GM19025 (cell line): ENCODE measurements at regions not wholly inside any gene's neighbourhood (a gene's known extent, or its start where the extent isn't known, plus 50 kb on each side); places are given as distances from the start of the nearest gene placed in this dataset.

ENCODE experiments used
- ATAC-seq: cut with Tn5 transposase; IDR thresholded peaks from one replicate; pipeline ENCODE4 v1.9.1; 2021; ENCODE audit warnings: mild to moderate bottlenecking, low read depth, moderate library complexity; ENCODE audit not compliant: unreplicated experiment

DNA sequence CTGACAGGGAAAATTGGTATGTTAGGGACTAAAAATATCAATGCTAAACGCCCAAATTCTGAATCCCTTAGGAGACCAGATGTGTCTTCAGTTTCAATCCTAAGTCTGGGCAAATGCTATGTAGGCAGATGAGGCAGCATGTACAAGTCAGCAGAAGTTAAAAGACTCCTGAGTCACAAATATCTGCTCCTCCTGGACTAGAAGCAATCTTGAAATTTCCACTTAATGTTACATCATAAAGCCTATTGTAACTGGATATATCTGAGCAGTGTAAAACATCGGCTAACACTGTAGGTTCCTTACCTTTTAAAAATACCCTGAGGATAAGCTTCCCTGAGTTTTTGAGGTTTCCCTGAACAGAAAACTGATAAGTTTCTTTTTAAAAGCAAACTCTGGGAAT, 1087.6 kb upstream of the PIK3C3 start:
- no peak for ATAC-seq

GRCh38 chr18:40866968-40867367, 1088.1 kb upstream of the PIK3C3 start:
- ATAC-seq, result no peak

DNA sequence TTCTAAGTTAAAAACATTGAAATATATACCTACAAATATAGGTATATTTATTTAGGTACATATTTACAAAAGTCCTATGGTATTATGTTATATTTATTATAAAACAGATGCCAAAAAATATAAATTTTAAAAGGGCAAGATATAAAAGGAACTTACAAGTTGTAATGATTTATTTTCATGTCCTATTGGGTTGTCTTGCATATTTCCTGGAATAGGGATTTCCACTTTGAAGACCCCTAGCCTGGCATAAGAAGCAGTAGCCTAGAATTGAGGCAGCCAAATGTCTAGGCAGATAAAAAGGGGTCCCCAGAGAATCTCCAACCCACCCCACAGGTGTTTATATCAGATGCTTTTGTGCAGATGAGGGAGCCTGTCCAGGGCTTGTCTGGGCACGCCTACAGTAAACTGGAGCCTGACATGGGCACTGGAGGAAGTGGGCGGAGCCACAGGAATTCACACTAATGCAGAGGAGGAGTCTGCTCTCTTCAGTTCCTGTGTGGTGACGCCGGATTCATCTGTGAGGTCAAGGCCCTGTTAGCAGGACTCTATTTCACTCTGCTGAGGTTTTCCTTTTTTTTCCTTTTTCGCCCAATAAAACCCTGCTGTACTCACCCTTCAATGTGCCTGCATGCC, 1088.9 kb upstream of the PIK3C3 start:
- no peak for ATAC-seq

DNA sequence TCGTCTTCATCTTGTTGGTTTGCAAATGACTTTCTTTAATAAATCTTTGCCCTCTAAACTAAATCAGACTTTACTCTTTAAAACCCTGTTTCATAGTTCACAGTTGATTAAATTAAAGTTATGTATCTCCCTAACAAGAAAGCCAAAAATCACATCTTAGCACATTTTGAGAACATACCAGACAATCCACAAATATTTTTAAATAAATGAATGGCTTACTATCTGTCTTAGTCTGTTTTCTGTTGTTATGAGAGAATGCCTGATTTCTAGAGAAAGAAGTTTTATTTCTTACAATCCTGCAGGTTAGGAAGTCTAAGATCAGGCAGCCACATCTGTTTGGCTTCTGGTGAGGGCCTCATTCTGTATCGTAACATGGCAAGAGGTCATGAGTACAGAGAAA, 1090.2 kb upstream of the PIK3C3 start:
- no peak for ATAC-seq

DNA sequence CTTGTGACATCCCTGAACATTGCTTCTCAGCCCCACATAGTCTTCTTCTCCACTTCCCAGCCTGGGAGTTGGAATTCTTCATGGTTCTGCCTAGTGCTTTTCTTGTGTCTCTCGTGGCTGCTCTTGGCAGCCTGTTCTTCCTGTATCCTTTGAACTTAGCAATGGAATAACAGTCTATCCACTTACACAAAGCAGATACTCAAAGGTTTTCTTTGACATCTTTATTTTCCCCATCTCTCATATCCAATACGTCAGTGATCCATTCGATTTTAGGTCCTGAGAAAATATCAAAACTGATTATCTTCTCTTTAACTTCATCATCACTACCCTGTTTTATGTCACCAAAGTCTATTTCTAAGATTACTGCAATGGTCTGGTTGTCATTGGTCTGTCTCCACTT, 1091.2 kb upstream of the PIK3C3 start:
- ATAC-seq, result no peak

- ATAC-seq, result no peak
Observed at GRCh38 chr18:40860189-40860588, 1094.8 kb upstream of the PIK3C3 start.

DNA sequence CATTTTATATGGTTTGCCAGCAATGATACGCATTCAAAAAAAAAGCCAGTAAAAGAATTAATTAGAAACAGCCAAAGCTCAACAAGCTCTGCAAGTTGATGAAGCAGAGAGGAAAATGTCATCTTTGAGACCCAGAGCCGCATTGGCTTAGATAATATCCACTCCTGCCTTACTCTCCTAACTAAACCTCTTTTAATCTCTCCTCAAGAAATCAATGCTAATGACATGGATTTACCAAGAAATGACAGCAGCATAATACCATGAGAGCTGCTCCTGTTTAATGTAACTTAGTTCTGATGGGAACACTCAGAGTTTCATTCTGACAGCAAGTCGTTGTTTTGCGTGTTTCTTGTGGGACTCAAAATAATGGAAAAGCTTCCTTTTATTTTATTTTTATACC, 1099.4 kb upstream of the PIK3C3 start:
- no peak for ATAC-seq

DNA sequence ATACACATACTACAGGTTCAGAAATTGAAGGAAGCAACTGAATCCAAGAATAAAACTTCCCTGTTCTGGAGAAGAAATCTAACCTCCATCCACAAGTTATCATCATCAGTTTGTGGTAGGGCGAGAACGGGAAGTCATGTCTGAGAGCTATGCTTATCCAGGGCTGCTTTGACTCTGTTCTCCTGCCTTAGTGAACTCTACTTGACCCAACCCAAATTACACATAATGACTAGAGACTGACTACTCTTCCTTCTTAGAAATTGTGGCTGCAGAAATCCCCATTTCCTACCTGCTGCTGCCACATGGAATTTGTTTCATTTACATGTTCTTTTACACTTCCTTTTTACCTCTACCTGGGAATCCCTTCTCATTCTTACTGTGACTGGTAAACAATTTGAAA, 1102.6 kb upstream of the PIK3C3 start:
- ATAC-seq, result no peak

DNA sequence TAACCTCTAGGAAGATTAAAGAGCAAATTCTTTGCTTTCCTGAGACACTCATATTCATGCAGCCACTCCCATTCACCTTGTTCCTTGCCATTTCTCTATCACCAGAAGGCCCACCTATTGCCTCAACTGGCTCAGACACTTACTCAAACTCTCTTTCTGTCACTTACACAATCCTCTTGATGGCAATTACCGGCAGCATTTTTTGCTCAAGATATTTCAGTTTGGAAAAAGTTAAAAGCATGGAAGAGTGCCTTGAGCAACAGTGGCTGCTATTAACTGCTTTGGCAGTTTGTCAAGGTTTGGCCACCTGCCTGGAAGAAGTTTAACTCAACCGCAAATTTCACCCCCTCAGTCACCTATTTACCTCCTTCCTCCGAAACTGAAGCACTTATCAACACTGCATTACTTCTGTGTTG, 1104.0 kb upstream of the PIK3C3 start:
- ATAC-seq, result no peak

DNA sequence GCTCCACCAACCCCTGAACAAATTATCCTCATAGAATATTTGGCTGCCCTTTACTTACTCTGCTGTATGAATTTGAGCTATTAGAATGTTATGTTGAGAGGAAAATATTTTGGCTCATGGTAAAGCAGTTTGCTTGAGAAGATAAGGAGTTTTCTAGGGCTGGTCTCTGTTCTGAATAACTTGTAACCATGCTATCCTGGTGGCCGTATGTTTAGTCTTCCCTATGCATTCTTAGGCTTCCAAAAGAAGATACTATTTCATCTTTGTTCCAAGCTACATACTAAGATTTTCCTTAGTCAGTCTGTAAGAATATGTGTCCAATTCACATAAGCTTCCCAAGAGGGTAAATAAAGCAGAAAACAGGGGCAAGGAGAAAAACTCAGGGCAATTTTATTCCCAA, 1105.1 kb upstream of the PIK3C3 start:
- no peak for ATAC-seq

- ATAC-seq, result no peak
Observed at GRCh38 chr18:40841467-40841866, 1113.6 kb upstream of the PIK3C3 start.

GRCh38 chr18:40841063-40841462, 1114.0 kb upstream of the PIK3C3 start:
- no peak for ATAC-seq

GRCh38 chr18:40832362-40832761, 1122.7 kb upstream of the PIK3C3 start:
- ATAC-seq, result no peak

DNA sequence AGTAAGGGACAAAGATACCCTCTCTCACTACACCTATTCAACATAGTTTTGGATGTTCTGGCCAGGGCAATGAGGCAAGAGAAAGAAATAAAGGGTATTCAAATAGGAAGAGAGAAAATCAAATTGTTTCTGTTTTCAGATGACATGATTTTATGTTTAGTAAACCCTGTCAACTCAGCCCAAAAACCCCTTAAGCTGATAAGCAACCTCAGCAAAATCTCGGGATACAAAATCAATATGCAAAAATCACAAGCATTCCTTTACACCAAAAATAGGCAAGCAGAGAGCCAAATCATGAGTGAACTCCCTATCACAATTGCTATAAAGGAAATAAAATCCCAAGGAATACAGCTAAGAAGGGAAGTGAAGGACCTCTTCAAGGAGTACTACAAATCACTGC, 1130.7 kb upstream of the PIK3C3 start:
- no peak for ATAC-seq

DNA sequence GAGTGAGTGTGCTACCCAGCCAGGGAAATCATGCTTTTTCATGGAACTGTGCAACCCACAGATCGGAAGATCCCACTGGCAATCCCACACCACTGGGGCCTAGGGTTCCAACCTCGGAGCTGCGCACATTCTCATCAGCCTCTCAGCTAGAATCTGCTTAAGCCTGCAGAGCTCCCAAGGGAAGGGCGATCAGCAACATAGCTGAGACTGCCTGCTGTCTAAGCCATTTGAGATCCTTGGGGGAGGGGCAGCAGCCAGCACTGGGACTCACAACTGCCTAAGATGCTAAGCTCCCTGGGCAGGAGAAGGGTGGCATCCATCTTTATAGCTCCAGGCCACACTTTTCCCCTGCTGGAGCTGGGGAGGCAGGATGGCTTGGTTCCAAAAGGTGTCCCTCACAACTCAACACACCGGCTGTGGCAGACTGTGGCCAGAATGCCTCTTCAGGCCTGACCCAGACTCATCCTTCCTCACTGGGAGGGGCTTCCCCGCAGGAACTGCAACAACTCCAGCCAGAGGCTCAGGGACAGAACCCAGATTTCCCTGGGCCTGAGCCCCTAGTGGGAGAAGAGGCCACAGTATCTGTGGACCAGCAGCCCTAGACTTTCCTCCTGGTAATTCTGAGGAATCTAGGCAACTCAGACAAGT, 1133.3 kb upstream of the PIK3C3 start:
- ATAC-seq, result no peak

DNA sequence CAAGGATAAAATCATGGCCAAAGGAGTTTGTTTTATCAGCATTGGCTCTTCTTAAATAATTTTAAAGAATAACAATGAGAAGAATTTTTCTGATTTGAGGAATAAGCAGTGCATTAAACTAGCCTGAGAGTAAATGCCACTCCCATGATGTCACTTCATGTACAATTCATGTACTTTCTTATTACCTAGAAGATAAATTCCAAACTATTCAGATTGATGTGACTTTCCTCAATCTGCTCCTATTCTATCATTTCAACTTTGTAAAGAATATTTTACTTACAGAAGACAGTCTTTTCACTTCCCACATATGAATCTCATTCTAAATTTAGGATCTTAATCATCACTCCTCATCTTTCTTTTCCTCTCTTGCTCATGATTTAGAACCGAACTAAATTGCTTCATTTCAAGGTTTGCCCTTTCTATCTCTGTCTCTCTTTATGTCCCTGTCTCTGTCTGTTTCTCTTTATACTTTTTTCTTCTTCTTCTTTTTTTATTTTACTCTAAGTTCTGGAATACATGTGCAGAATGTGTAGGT, 1142.0 kb upstream of the PIK3C3 start:
- ATAC-seq, result no peak

- no peak for ATAC-seq
Observed at GRCh38 chr18:40810372-40810771, 1144.7 kb upstream of the PIK3C3 start.

- no peak for ATAC-seq
Observed at GRCh38 chr18:40789286-40789685, 1165.7 kb upstream of the PIK3C3 start.

- no peak for ATAC-seq
Observed at GRCh38 chr18:40782453-40783130, 1172.4 kb upstream of the PIK3C3 start.

DNA sequence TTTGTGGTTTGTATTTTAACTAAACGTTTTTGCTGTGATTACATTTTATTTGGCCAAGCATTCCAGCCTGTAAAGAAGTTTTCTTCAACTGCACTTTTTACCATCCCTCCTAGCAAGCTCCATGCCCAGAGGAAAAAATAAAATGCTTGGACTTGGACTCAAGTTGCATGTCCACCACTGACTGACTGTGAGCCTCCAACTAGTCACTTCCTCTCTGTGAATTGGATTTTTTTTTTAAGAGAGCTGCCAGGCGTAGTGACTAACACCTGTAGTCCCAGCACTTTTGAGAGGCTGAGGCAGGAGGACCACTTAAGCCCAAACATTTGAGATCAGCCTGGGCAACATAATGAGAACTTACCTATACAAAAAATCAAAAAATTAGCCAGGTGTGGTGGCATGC, 1185.2 kb upstream of the PIK3C3 start:
- no peak for ATAC-seq

DNA sequence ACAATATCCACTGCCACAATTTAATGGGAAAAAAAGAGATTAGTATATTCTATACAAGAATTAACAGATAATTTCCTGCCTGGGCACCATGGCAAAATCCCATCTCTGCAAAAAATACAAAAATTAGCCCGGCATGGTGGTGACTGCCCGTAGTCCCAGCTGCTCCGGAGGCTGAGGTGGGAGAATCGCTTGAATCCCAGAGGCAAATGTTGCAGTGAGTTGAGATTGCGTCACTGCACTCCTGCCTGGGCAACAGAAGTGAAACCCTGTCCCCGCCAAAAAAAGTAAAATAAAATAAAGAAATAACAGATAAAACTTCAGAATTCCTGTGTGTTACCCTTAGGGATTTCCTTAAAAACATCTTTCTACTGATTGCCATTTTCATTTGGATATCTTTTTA, 1194.8 kb upstream of the PIK3C3 start:
- ATAC-seq, result no peak

DNA sequence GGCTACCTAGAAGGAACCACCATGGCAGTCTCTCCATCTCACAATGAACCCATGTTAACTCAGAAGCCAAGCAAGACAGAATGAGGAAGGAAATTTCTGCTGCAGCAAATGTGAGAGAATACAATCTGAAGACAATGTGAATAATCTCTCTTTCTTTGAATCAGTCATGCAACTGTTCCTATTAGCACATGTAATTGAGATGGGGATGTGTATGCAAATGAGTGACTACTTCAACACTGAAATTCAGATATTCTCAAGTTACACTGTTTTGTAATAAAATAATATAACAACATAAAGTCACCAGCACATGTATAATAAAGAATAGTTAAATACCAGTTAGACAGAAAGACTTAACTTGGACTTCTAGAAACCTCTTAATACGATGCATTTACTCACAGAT, 1200.6 kb upstream of the PIK3C3 start:
- ATAC-seq, result no peak
